ENCODE measurements at regions not wholly inside any gene's neighbourhood (a gene's known extent, or its start where the extent isn't known, plus 50 kb on each side); places are given as distances from the start of the nearest gene placed in this dataset.

- DNase-seq: no peak
Measured at GRCh38 chr5:7955476-7955875, 86.5 kb downstream of the MTRR start.

GRCh38 chr5:7957329-7957728 lies 88.4 kb downstream of the MTRR start:
- DNase-seq: no peak

- DNase-seq: no peak
Measured at GRCh38 chr5:7960142-7960541, 91.2 kb downstream of the MTRR start.

GRCh38 chr5:7961540-7961939 lies 92.6 kb downstream of the MTRR start:
- no peak for DNase-seq

- no peak for DNase-seq
Measured at GRCh38 chr5:7970816-7971215, 101.9 kb downstream of the MTRR start.

- no peak for DNase-seq
Measured at GRCh38 chr5:7976411-7977190, 107.7 kb downstream of the MTRR start.

GRCh38 chr5:7978114-7978513 lies 109.2 kb downstream of the MTRR start:
- no peak for DNase-seq

GRCh38 chr5:7978991-7979390 lies 110.0 kb downstream of the MTRR start:
- no peak for DNase-seq

GRCh38 chr5:7980881-7981280 lies 111.9 kb downstream of the MTRR start:
- no peak for DNase-seq

- DNase-seq: no peak
Measured at GRCh38 chr5:7983433-7983832, 114.5 kb downstream of the MTRR start.

- peak in 1 of 2 experiments; percentile 2 for DNase-seq
Measured at GRCh38 chr5:7991125-7991821, 122.3 kb downstream of the MTRR start.

GRCh38 chr5:7995688-7996294 lies 126.8 kb downstream of the MTRR start:
- no peak for DNase-seq

GRCh38 chr5:8005416-8005815 lies 136.5 kb downstream of the MTRR start:
- DNase-seq: no peak

GRCh38 chr5:8012131-8012977 lies 143.4 kb downstream of the MTRR start:
- no peak for DNase-seq

GRCh38 chr5:8013948-8014710 lies 145.2 kb downstream of the MTRR start:
- peak in 1 of 2 experiments; percentile 15 for DNase-seq

- DNase-seq: no peak
Measured at GRCh38 chr5:8019719-8020218, 150.8 kb downstream of the MTRR start.

- DNase-seq: no peak
Measured at GRCh38 chr5:8020861-8021514, 152.0 kb downstream of the MTRR start.

- DNase-seq: no peak
Measured at GRCh38 chr5:8028243-8028642, 159.3 kb downstream of the MTRR start.

GRCh38 chr5:8033261-8033660 lies 164.3 kb downstream of the MTRR start:
- DNase-seq: no peak

- no peak for DNase-seq
Measured at GRCh38 chr5:8034852-8035251, 165.9 kb downstream of the MTRR start.

- no peak for DNase-seq
Measured at GRCh38 chr5:8048920-8049319, 180.0 kb downstream of the MTRR start.
